GM18511 (cell line): ENCODE measurements at regions not wholly inside any gene's neighbourhood (a gene's known extent, or its start where the extent isn't known, plus 50 kb on each side); places are given as distances from the start of the nearest gene placed in this dataset.
"Not testable (repeated sequence)": the region's sequence is repeated elsewhere in the genome, so short reads cannot be mapped to it uniquely, and the experiment has no call there.

Experiments used
- ATAC-seq: cut with Tn5 transposase; IDR thresholded peaks from one replicate; pipeline ENCODE4 v1.9.1; 2021; ENCODE audit warnings: mild to moderate bottlenecking, moderate library complexity; ENCODE audit not compliant: unreplicated experiment

GRCh38 chr21:27768046-27768637 is 801.3 kb upstream of the ADAMTS5 start:
- not testable (repeated sequence) for ATAC-seq

GRCh38 chr21:27764056-27764455 is 797.2 kb upstream of the ADAMTS5 start:
- no peak for ATAC-seq

- no peak for ATAC-seq
These were observed 794.7 kb upstream of the ADAMTS5 start for GRCh38 chr21:27761623-27762022.

GRCh38 chr21:27759820-27760219 is 792.9 kb upstream of the ADAMTS5 start:
- no peak for ATAC-seq

- no peak for ATAC-seq
These were observed 792.3 kb upstream of the ADAMTS5 start for GRCh38 chr21:27759091-27759659.

- ATAC-seq, result no peak
These were observed 789.3 kb upstream of the ADAMTS5 start for GRCh38 chr21:27756191-27756590.

GRCh38 chr21:27743971-27744564 is 777.2 kb upstream of the ADAMTS5 start:
- ATAC-seq, result no peak

- no peak for ATAC-seq
These were observed 774.8 kb upstream of the ADAMTS5 start for GRCh38 chr21:27741736-27742135.

- no peak for ATAC-seq
These were observed 773.2 kb upstream of the ADAMTS5 start for GRCh38 chr21:27740084-27740483.

GRCh38 chr21:27739187-27739586 is 772.3 kb upstream of the ADAMTS5 start:
- no peak for ATAC-seq

- no peak for ATAC-seq
These were observed 768.8 kb upstream of the ADAMTS5 start for GRCh38 chr21:27735699-27736098.

- no peak for ATAC-seq
These were observed 767.3 kb upstream of the ADAMTS5 start for GRCh38 chr21:27734146-27734545.

- no peak for ATAC-seq
These were observed 759.0 kb upstream of the ADAMTS5 start for GRCh38 chr21:27725916-27726315.

- no peak for ATAC-seq
These were observed 755.2 kb upstream of the ADAMTS5 start for GRCh38 chr21:27722095-27722494.

- no peak for ATAC-seq
These were observed 754.8 kb upstream of the ADAMTS5 start for GRCh38 chr21:27721675-27722074.

GRCh38 chr21:27719226-27719625 is 752.3 kb upstream of the ADAMTS5 start:
- ATAC-seq, result no peak

GRCh38 chr21:27715131-27715530 is 748.2 kb upstream of the ADAMTS5 start:
- ATAC-seq, result no peak

- no peak for ATAC-seq
These were observed 746.5 kb upstream of the ADAMTS5 start for GRCh38 chr21:27713154-27714109.

- no peak for ATAC-seq
These were observed 737.8 kb upstream of the ADAMTS5 start for GRCh38 chr21:27704567-27705166.

- ATAC-seq, result no peak
These were observed 736.9 kb upstream of the ADAMTS5 start for GRCh38 chr21:27703791-27704190.

GRCh38 chr21:27700974-27701614 is 734.2 kb upstream of the ADAMTS5 start:
- no peak for ATAC-seq
